ENCODE measurements at regions not wholly inside any gene's neighbourhood (a gene's known extent, or its start where the extent isn't known, plus 50 kb on each side); places are given as distances from the start of the nearest gene placed in this dataset.

DNA sequence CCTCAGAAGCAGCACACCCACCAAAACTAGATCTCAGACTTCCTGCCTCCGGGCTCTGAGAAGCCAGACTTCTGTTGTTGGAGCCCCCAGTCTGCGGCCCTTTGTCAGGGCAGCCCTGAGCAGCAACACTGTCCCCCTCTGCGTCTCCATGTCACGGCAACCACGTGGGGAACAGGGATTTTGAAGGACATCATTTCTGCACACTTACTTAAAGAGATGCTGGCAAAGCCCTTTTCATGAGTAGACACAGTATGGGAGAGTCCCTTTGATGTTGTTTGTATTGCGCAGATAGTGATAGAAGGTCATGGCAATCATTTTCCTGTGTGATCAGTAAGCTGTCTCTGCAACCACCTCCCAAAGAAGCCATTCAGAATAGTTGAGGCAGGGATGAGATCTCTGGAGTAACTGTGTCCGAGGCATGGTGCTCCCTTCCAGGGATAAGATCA, 69.1 kb upstream of the ID2 start (continued):
- TF ChIP-seq, protein P1, sequence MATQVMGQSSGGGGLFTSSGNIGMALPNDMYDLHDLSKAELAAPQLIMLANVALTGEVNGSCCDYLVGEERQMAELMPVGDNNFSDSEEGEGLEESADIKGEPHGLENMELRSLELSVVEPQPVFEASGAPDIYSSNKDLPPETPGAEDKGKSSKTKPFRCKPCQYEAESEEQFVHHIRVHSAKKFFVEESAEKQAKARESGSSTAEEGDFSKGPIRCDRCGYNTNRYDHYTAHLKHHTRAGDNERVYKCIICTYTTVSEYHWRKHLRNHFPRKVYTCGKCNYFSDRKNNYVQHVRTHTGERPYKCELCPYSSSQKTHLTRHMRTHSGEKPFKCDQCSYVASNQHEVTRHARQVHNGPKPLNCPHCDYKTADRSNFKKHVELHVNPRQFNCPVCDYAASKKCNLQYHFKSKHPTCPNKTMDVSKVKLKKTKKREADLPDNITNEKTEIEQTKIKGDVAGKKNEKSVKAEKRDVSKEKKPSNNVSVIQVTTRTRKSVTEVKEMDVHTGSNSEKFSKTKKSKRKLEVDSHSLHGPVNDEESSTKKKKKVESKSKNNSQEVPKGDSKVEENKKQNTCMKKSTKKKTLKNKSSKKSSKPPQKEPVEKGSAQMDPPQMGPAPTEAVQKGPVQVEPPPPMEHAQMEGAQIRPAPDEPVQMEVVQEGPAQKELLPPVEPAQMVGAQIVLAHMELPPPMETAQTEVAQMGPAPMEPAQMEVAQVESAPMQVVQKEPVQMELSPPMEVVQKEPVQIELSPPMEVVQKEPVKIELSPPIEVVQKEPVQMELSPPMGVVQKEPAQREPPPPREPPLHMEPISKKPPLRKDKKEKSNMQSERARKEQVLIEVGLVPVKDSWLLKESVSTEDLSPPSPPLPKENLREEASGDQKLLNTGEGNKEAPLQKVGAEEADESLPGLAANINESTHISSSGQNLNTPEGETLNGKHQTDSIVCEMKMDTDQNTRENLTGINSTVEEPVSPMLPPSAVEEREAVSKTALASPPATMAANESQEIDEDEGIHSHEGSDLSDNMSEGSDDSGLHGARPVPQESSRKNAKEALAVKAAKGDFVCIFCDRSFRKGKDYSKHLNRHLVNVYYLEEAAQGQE (IDR thresholded peaks at IDR 0.05; ENCODE audit: borderline replicate concordance) = no peak
- TF ChIP-seq, protein P1 (CRISPR knock-in tag; IDR thresholded peaks at IDR 0.05; ENCODE audit: low read depth) = no peak
- no peak for TF ChIP-seq KDM5B (IDR thresholded peaks at IDR 0.05; ENCODE audit: insufficient replicate concordance, low read depth, low read length)
- TF ChIP-seq MCM2 (IDR thresholded peaks at IDR 0.05; ENCODE audit: low read depth) = no peak
- TF ChIP-seq, protein P2, sequence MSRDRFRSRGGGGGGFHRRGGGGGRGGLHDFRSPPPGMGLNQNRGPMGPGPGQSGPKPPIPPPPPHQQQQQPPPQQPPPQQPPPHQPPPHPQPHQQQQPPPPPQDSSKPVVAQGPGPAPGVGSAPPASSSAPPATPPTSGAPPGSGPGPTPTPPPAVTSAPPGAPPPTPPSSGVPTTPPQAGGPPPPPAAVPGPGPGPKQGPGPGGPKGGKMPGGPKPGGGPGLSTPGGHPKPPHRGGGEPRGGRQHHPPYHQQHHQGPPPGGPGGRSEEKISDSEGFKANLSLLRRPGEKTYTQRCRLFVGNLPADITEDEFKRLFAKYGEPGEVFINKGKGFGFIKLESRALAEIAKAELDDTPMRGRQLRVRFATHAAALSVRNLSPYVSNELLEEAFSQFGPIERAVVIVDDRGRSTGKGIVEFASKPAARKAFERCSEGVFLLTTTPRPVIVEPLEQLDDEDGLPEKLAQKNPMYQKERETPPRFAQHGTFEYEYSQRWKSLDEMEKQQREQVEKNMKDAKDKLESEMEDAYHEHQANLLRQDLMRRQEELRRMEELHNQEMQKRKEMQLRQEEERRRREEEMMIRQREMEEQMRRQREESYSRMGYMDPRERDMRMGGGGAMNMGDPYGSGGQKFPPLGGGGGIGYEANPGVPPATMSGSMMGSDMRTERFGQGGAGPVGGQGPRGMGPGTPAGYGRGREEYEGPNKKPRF (IDR thresholded peaks at IDR 0.05; ENCODE audit: low read depth, low read length) = no peak
- TF ChIP-seq RBFOX2 (IDR thresholded peaks at IDR 0.05; ENCODE audit: low read depth, low read length) = no peak
- TF ChIP-seq, protein P3, sequence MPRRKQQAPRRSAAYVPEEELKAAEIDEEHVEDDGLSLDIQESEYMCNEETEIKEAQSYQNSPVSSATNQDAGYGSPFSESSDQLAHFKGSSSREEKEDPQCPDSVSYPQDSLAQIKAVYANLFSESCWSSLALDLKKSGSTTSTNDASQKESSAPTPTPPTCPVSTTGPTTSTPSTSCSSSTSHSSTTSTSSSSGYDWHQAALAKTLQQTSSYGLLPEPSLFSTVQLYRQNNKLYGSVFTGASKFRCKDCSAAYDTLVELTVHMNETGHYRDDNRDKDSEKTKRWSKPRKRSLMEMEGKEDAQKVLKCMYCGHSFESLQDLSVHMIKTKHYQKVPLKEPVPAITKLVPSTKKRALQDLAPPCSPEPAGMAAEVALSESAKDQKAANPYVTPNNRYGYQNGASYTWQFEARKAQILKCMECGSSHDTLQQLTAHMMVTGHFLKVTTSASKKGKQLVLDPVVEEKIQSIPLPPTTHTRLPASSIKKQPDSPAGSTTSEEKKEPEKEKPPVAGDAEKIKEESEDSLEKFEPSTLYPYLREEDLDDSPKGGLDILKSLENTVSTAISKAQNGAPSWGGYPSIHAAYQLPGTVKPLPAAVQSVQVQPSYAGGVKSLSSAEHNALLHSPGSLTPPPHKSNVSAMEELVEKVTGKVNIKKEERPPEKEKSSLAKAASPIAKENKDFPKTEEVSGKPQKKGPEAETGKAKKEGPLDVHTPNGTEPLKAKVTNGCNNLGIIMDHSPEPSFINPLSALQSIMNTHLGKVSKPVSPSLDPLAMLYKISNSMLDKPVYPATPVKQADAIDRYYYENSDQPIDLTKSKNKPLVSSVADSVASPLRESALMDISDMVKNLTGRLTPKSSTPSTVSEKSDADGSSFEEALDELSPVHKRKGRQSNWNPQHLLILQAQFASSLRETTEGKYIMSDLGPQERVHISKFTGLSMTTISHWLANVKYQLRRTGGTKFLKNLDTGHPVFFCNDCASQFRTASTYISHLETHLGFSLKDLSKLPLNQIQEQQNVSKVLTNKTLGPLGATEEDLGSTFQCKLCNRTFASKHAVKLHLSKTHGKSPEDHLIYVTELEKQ (CRISPR knock-in tag; IDR thresholded peaks at IDR 0.05) = no peak
- TF ChIP-seq, protein P4, sequence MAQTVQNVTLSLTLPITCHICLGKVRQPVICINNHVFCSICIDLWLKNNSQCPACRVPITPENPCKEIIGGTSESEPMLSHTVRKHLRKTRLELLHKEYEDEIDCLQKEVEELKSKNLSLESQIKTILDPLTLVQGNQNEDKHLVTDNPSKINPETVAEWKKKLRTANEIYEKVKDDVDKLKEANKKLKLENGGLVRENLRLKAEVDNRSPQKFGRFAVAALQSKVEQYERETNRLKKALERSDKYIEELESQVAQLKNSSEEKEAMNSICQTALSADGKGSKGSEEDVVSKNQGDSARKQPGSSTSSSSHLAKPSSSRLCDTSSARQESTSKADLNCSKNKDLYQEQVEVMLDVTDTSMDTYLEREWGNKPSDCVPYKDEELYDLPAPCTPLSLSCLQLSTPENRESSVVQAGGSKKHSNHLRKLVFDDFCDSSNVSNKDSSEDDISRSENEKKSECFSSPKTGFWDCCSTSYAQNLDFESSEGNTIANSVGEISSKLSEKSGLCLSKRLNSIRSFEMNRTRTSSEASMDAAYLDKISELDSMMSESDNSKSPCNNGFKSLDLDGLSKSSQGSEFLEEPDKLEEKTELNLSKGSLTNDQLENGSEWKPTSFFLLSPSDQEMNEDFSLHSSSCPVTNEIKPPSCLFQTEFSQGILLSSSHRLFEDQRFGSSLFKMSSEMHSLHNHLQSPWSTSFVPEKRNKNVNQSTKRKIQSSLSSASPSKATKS (CRISPR knock-in tag; IDR thresholded peaks at IDR 0.05) = no peak
- no peak for TF ChIP-seq MEF2A (IDR thresholded peaks at IDR 0.05; ENCODE audit: control insufficient read depth, low read depth, low read length)

Data from K562 (cell line).